HG02623 (cell line): ENCODE measurements at regions not wholly inside any gene's neighbourhood (a gene's known extent, or its start where the extent isn't known, plus 50 kb on each side); places are given as distances from the start of the nearest gene placed in this dataset.
"Not testable (repeated sequence)": the region's sequence is repeated elsewhere in the genome, so short reads cannot be mapped to it uniquely, and the experiment has no call there.

Experiments
- ATAC-seq: cut with Tn5 transposase; IDR thresholded peaks from one replicate; pipeline ENCODE4 v1.9.1; 2021; ENCODE audit warnings: moderate library complexity; ENCODE audit not compliant: unreplicated experiment

- no peak for ATAC-seq
Observed at GRCh38 chrX:84611843-84612636, 109.8 kb upstream of the HDX start.

- ATAC-seq = no peak
Observed at GRCh38 chrX:84634201-84634782, 132.0 kb upstream of the HDX start.

- no peak for ATAC-seq
Observed at GRCh38 chrX:84666086-84666485, 163.8 kb upstream of the HDX start.

GRCh38 chrX:84690228-84690627 lies 188.0 kb upstream of the HDX start:
- no peak for ATAC-seq

- no peak for ATAC-seq
Observed at GRCh38 chrX:84709987-84710386, 207.7 kb upstream of the HDX start.

GRCh38 chrX:84710611-84711010 lies 208.4 kb upstream of the HDX start:
- no peak for ATAC-seq

GRCh38 chrX:84712621-84713020 lies 210.4 kb upstream of the HDX start:
- ATAC-seq = no peak

- no peak for ATAC-seq
Observed at GRCh38 chrX:84715315-84715714, 213.1 kb upstream of the HDX start.

- no peak for ATAC-seq
Observed at GRCh38 chrX:84717343-84717742, 215.1 kb upstream of the HDX start.

- no peak for ATAC-seq
Observed at GRCh38 chrX:84721416-84721815, 219.2 kb upstream of the HDX start.

- ATAC-seq = no peak
Observed at GRCh38 chrX:84724576-84724975, 222.3 kb upstream of the HDX start.

- ATAC-seq = no peak
Observed at GRCh38 chrX:84729408-84729807, 227.2 kb upstream of the HDX start.

- peak; percentile 100 for ATAC-seq
Observed at GRCh38 chrX:84729809-84730208, 227.6 kb upstream of the HDX start.

GRCh38 chrX:84735025-84735424 lies 232.8 kb upstream of the HDX start:
- ATAC-seq = no peak

GRCh38 chrX:84737471-84737871 lies 235.2 kb upstream of the HDX start:
- ATAC-seq = no peak

- ATAC-seq = no peak
Observed at GRCh38 chrX:84747516-84747915, 245.3 kb upstream of the HDX start.

GRCh38 chrX:84748965-84749656 lies 246.9 kb upstream of the HDX start:
- no peak for ATAC-seq

GRCh38 chrX:84760560-84760959 lies 243.1 kb upstream of the APOOL start:
- ATAC-seq = no peak

- no peak for ATAC-seq
Observed at GRCh38 chrX:84796321-84796720, 207.4 kb upstream of the APOOL start.

- no peak for ATAC-seq
Observed at GRCh38 chrX:84830836-84831235, 172.8 kb upstream of the APOOL start.

GRCh38 chrX:84846541-84846940 lies 157.1 kb upstream of the APOOL start:
- ATAC-seq = not testable (repeated sequence)

- not testable (repeated sequence) for ATAC-seq
Observed at GRCh38 chrX:84851183-84851582, 152.5 kb upstream of the APOOL start.
